A172 (cell line): ENCODE measurements at regions not wholly inside any gene's neighbourhood (a gene's known extent, or its start where the extent isn't known, plus 50 kb on each side); places are given as distances from the start of the nearest gene placed in this dataset.
"Not testable (repeated sequence)": the region's sequence is repeated elsewhere in the genome, so short reads cannot be mapped to it uniquely, and the experiment has no call there.

Experiments
- DNase-seq: peaks from one replicate; pipeline ENCODE4 v3.0.0-alpha.2; 2015; ENCODE audit warnings: low spot score

DNA sequence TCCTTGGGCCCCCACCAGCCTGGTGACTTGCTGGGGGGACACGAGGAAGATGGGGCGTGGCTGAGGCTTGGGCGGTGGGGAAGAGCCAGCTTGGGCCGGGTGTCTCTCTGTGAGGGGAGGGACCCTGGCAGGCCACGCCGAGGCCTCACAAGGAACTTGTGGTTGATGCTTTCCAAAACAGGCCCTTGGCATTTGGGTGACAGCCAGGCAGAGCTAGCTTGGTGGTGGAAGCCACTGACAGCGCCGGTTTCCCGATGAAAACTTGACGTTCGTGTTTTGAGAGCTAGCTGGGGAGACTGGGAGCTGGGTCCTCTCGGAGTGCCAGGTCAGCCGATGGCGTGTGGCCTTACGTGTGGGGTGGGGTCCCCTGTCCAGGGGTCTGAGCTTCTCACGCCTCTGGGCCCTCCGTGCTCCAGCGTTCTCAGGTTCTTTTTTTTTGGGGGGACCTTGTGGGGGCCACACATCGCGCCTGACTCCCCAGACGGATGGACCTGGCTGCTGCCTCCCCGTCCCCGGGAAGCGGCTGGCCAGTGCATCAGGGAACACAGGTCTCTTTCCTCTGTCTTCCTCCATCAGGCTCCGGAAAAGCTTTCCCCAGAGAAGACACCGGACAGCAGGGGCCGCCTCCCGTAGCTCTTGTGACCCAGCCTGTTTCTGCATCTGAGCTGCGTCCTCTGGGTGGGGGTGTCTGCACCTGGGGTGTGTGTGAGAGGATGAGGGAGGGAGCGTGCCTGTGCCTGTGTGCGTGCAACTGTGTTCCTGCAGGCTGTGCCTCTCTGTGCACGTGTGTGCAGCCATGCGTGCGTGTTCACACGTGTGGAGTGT is 129.3 kb upstream of the LPCAT1 start:
- no peak for DNase-seq

DNA sequence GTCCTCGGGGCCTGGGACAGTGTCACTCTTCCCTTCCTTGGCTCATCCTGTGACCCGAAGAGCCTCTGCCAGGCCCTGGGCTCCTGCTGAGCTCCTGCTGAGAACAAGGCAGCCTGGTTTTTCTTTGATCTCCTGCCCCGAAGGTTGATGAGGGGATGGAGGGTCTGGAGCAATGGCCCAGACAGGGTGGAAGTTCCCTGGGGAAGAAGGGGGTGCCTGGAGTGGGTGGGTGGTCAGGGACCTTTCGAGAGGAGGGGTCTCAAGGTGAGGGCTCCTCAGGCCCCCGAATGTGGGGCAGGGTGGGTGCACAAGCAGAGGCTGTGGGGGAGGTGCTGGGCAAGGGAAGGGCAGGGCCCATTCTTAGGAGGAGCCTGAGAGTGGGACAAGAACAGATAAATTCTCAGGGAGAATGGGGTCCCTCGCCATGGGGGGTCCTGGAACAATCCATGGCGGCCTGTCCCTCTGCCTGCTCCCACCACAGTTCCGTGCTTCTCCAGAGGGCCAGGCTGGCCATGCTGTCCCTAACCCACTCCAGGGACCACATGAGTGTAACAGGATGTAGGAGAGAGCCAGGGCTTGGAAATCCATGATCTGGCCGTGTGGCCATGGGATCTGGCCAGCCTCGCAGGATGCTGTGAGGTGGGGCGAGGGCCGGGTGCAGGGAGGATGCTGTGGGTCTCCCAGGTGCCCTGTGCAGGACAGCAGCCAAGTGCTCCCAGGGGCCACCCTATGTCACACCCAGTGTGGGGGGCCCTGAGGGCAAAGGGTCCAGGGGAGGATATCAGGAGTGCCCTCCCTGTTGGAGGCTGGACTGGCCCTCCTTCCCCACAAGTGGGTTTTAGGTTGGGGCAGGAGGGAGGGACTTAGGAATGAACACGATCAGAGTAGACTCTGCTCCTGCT is 128.5 kb upstream of the LPCAT1 start:
- no peak for DNase-seq

DNA sequence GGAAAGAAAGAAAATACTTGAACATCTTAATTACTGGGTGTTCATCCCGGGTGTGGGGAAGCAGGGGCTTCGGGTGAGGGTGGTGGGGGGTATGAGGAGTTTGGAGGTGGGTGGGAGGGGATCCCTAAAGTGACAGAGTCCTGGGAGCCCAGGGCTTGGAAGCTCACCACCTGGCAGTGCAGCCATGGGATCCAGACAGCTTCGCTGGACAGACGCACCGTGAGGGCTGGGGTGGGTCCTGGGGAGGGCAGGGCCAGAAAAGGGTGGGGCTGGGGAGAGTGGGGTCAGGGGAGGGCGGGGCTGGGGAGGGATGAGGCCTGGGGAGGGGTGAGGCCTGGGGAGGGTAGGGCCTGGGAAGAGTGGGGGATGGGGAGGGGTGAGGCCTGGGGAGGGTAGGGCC is 127.5 kb upstream of the LPCAT1 start:
- no peak for DNase-seq

DNA sequence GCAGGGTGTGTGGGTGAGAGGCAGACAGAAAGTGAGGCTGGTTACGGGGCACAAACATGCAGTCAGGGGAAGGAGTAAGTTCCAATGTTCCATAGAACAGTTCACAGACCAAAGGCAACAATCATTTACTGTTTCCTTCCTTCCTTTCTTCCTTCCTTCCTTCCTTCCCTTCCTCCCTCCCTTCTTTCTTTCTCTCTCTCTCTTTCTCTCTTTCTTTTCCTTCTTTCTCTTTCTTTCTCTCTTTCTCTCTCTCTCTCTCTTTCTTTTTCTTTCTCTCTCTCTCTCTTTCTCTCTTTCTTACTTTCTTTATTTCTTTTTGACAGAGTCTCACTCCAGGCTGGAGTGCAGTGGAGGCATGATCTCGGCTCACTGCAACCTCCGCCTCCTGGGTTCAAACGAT is 125.8 kb upstream of the LPCAT1 start:
- DNase-seq: no peak

DNA sequence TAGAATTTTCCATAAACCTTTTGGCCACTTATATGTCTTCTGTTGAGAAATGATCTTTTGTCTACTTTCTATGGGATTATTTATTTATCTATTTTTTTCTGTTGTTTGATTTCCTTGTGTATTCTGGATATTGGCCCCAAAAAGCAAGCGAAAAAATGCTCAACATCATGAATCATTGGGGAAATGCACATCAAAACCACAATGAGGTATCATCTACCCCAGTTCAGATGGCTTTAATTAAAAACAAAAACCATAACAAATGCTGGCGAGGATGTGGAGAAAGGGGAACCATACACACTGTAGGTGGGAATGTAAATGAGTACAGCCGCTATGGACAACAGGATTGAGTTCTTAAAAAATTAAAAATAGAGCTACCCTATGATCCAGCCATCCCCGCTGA is 125.0 kb upstream of the LPCAT1 start:
- no peak for DNase-seq

DNA sequence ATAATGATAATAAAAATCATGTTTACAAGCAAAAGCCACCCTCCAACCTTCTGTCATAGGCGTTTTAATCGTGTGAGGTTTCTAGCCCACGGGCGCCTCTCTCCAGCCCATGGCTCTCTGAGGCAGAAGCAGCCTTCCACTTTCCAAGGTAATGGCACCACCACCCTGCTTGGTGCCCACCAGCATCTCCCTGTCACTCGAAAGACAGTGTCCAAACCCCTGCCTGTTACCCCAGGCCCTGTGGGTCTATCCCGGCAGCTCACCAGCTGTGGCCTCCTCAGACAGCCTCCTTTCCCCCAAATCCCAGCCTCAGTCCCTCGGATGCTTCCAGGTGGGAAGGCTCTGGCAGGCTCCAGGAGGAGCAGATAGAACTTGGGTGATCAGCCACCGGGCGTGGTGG is 123.8 kb upstream of the LPCAT1 start:
- no peak for DNase-seq

DNA sequence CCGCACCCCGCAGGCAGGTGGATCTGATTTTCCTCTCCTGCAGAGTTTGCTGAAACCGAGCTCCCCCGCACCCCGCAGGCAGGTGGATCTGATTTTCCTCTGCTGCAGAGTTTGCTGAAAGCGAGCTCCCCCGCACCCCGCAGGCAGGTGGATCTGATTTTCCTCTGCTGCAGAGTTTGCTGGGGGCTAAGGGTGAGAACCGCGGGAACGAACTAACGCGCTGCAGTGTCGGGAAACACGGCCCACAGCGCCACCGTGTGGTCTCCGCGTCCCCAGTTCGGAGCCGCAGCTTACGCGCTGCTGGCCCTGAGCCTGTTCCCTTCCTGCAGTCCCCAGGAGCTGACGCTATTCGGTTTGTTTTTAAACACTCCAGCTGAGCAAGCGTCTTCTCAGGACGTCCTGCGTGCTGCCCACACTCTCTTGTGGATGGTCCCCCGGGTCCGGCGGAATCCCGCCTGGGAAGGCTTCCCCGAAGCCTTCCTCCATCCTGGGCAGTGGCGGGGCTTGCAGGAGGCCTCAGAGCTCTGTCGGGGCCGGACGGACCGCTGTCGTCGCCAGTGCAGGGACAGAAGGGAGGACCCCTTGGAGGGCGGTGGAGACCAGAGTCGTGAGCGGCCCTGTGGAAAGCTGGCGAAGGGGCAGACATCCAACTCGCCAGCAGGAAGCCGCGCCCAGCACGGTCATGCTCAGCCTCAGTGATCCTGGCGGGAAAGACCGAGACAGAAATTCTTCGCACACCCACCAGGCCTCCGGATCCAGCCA is 121.2 kb upstream of the LPCAT1 start:
- DNase-seq: peak; percentile 53

DNA sequence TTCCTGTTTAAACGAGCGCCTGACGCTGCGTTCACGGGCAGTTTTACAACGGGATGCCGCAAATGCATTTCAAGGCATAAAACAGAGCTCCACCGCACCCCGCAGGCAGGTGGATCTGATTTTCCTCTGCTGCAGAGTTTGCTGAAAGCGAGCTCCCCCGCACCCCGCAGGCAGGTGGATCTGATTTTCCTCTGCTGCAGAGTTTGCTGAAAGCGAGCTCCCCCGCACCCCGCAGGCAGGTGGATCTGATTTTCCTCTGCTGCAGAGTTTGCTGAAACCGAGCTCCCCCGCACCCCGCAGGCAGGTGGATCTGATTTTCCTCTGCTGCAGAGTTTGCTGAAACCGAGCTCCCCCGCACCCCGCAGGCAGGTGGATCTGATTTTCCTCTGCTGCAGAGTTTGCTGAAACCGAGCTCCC is 120.6 kb upstream of the LPCAT1 start:
- not testable (repeated sequence) for DNase-seq

DNA sequence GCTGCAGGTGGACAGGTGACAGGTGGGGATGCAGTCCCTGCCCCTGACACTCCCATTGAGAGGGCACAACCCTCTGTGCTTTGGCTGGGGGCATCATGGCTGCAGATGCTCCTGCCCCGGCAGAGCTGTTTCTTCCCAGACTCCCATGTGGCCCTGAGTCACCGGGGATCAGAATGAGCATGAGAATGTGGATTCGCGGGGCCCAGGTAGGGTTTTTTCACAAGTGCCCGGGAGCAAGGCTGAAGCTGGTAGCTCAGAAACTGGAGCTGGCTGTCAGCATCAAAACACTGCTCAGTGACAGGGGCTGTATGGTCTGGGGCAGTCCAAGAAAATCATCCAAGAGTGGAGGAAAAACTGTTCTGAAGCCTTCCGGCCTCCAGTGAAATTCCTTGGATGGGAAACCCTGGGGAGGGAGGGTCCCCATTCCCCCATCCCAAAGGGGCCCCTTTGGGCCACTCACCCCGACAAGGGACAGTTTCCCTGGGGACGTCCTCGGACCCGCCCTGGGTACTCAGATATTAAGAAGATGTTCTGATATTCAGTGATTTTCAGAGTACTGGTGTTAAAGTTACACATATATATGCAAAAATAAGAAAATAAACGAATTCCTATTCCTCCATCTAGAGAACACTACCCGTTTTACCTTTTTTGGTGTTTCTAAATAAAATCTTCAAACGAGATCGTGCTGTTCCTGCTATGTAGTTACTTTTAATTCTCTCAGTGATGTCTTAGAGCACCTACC is 120.1 kb upstream of the LPCAT1 start:
- no peak for DNase-seq

DNA sequence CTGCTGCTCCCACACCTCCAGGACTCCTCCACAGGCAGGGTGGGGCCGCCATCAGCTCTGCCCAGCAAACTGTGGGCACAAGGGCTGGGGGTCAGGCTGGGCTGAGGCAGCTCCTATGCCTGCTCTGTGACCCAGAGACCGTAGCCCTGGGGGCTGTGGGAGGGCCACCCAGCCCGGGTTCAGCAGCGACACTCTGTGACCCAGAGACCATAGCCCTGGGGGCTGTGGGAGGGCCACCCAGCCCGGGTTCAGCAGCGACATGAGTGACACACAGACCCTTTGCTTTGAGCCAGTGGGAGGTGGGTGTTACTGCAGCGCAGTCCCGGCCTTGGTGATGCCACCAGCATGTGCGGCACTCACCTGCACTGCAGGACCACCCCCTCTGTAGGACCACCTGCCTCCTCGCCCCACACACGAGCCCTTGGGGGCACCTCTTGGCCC is 118.9 kb upstream of the LPCAT1 start:
- no peak for DNase-seq

DNA sequence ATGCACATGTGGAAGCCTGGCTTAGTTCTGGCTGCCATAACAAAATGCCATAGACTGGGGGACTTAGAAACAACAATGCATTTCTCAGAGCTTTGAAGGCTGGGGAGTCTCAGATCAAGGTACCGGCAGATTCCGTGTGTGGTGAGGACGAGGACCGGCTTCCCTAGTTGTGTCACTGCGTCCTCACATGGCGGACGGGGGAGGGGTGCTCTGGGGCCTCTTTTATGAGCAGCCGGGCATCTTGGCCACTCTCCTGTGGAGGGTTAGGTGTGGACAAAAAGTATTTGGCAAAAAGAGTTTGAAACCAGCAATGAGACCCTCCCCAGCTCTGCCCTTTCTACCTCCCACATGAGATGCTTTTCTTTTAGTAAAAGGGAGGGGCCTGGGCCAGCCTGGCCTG is 118.5 kb upstream of the LPCAT1 start:
- no peak for DNase-seq

DNA sequence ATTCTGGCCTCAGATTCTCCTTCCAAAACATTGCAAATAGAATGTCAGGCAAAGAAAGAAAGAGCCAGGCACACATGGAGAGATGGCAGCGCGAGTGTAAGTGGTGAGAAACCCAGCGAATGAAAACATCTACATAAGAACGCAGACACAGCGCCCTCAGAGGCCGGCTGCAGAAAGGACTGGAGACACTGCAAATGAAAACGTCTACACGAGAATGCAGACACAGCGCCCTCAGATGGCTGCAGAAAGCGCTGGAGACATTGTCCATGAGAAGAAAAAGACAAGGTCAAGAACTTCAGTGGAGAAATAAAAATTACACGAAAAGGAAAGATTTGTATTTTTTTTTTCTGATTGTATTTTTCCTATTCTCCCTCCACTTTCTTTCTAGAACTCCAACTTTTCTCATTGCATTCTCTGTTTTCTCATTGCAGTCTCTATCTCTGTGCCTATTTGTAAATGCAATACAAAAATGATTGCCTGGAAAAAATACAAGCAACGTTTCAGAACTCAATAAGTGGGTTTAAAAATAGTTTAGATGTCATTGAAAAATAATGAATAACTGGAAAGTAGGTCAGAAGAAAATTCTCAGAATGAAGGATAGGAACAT is 117.9 kb upstream of the LPCAT1 start:
- peak; percentile 76 for DNase-seq

DNA sequence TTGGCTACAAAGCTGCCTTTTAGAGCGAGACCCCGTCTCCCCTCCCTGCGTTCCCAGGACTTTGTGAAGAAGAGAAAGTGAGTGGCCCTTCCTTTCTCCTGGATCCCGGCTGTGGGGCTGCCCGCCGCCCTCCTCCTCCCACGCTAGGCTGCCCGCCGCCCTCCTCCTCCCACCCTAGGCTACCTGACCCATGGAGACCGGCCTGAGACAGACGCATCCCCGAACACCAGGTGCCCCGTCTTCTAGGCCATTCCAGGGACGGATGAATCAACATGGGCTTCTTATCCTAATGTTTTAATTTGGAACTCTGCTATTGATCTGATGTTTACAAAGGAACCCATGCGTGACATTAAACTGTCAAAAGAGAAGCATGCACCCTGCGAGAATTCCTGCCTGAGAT is 117.3 kb upstream of the LPCAT1 start:
- DNase-seq: no peak

DNA sequence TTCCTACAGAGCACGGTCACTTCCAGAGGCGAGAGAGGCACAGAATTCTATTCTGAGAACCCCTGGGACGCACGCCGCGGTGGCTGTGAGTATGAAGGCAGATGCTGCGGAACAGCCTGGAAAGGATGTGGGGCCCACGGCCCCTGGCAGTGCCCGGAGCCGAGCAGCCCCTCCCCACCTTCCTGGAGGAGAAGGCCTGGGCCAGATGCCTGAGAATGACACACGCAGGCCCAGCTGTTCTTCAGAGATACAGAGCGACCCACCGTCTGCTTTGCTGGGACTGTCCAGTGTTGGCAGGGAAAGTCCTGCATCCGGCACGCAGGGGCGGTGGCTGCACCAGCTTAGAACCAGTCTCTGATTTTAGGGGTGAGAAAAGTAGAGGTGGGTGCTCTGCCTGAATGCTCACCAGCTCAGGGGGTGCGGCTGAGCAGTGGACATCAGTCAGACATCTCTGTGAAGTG is 116.7 kb upstream of the LPCAT1 start:
- DNase-seq: no peak

DNA sequence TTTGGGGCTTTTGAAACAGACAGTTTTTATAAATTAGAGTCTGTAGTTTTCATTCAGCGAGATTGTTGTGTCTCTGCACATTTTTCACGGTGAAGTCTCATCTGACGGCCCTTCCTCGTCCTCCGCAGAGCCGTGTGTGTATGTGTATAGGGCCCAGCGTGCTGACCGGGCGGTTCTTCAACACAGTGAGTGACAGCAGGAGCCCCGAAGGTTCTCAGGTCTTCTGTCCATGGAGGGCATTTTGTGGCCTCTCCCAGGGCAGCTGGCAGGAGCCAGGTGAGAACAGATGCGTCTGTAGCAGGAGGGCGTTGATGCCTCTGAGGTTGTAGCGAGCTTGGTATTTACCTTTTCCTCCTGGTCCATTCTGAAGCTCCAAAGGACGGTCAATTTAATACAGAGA is 116.0 kb upstream of the LPCAT1 start:
- DNase-seq: no peak

DNA sequence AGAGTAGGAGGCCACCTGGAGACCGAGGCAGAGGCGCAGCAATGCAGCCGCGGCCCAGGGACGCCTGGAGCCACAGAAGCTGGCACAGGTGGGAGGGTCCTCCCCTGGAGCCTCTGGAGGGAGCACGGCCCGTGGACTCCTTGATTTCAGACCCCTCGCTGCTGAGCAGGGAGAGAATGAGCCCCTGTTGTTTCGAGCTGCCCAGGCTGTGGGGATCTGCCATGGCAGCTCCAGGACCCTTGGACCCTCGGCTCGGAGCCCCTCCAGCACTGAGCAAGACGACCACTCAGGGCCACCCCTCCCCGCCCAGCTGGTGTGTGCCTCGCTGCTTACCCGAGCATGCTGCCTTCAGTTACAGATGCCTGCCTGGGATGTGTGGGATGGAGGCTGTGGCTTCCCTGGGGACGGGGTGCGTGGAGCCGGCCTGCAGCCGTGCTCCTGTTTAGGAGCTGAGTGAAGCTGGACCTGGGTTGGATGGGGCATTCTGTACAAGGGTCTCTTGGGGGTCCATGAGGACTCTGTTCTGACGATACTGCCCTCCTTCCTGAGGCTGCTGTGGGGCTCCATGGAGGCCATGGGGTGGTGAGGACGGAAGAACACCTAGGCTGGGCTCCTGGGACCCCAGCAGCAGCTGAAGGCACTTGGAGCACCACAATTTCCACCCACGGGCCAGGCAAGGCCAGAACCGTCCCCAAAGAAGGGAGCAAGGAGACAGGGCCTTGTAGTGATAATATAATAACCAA is 115.1 kb upstream of the LPCAT1 start:
- no peak for DNase-seq

DNA sequence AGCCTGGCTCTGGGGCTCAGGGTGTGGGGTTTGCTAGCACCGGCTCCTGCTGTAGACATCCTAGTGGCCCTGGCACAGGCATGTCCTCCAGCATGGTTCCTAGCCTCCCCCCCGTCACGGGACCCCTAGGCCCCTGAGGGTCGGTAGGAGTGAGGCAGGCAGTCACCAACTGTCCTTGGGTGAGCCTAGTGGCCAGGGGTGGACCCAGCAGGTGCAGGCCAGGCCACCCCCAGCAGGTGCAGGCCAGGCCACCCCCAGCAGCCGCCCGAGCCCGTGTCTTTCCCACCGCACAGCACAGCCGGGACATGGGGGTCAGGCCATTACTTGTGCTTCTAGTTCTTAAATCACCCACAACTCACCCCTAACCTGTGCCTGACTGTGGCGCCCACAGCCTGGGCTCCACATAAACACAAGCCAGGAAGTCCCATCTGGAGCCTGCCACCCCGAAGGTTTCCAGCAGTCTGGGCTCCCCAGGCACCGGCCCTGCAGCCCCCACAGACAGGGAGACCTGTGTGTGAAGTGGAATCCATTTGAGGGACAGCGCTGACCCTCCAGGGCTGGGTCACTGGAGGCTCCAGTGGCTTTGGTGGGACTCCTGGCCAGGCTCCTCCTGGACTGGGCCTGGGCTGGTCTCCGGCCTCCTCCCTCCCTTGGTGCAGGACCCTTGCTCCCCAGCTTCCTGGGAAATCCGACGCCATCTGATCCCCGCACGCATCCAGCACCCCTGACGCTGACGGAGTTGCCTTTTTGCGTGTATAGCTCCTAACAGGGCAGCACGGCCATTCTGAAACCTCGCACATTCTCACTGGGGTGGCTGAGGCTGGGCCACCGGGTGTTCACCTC is 114.1 kb upstream of the LPCAT1 start:
- DNase-seq: no peak

DNA sequence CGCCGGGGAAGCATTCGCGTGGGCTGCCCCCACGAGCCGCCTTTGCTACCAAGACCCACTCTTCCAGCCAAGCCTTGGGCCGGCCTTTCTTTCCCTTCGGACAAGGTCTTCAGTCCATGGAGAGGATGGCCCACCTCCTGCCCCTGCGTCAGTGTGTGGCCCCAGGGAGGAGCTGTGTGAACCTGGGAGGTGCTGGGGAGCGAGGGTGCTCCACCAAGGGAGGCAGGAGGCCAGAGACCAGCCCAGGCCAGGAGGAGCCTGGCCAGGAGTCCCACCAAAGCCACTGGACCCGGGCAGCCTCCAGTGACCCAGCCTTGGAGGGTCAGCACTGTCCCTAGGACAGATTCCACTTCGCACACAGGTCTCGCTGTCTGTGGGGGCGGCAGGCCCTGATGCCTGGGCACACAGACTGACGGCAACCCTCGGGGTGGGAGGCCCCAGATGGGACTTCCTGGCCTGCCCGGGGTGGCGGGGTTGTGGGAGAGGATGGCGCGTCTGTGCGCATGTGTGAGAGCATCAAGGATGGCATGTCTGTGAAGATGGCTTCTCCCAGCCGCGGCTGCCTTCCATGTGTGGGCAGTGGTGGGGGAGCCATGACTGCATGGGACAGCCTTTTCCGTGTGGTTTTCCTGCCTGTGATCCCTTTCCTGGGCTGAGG is 113.3 kb upstream of the LPCAT1 start:
- DNase-seq: no peak
